Heart right ventricle (tissue), 16 donors: ENCODE measurements at regions not wholly inside any gene's neighbourhood (a gene's known extent, or its start where the extent isn't known, plus 50 kb on each side); places are given as distances from the start of the nearest gene placed in this dataset.
"Not testable (repeated sequence)": the region's sequence is repeated elsewhere in the genome, so short reads cannot be mapped to it uniquely, and the experiment has no call there.

ENCODE experiments used
- ATAC-seq, 8 donors: fragments of 200-7000 bp; cut with Tn5 transposase; one replicate each; pipeline ENCODE4 v1.9.1; 2020; ENCODE audit warnings: mild to moderate bottlenecking in 8 of 8, moderate library complexity in 8 of 8, moderate number of reproducible peaks in 1 of 8
- DNase-seq, 2 donors: peaks; one replicate each; pipeline ENCODE4 v3.0.0-alpha.2; 2020
- H3K27ac ChIP-seq, 10 donors: fragments of 200-600 bp; sonication (generic) in 2 of 10; one replicate each; pipeline versions ENCODE4 v1.5.0 to v1.8.0; 2020 to 2022; ENCODE audit warnings: mild to moderate bottlenecking in 3 of 10
- H3K27me3 ChIP-seq, 7 donors: fragments of 200-600 bp; one replicate each; pipeline ENCODE4 v1.8.0; 2021 to 2022; ENCODE audit warnings: mild to moderate bottlenecking in 2 of 7
- H3K36me3 ChIP-seq, 9 donors: fragments of 200-600 bp; sonication (generic) in 1 of 9; one replicate each; pipeline versions ENCODE4 v1.5.0 to v1.8.0; 2020 to 2022; ENCODE audit warnings: mild to moderate bottlenecking in 2 of 9
- H3K4me1 ChIP-seq, 9 donors: fragments of 200-600 bp; sonication (generic) in 1 of 9; one replicate each; pipeline versions ENCODE4 v1.5.0 to v1.8.0; 2020 to 2022; ENCODE audit warnings: mild to moderate bottlenecking in 4 of 9
- H3K4me3 ChIP-seq, 10 donors: fragments of 200-600 bp; sonication (generic) in 2 of 10; one replicate each; pipeline versions ENCODE4 v1.5.0 to v1.8.0; 2020 to 2022; ENCODE audit warnings: mild to moderate bottlenecking in 7 of 10, moderate library complexity in 2 of 10
- H3K9me3 ChIP-seq, 11 donors: fragments of 200-600 bp in 10 of 11; sonication (generic) in 2 of 11; one replicate each; pipeline versions ENCODE4 v1.5.0 to v1.8.0; 2013 to 2022; ENCODE audit warnings: mild to moderate bottlenecking in 2 of 11, control low read depth in 1 of 11, moderate library complexity in 1 of 11
- CTCF ChIP-seq, 9 donors: fragments of 200-600 bp; sonication (generic) in 2 of 9; IDR thresholded peaks; one replicate each; pipeline versions ENCODE4 v1.5.0 to v1.8.0; 2021 to 2022; ENCODE audit warnings: antibody characterized with exemption in 9 of 9, mild to moderate bottlenecking in 5 of 9, moderate library complexity in 1 of 9
- WGBS, 2 donors: extraction: QIAGEN DNeasy Blood & Tissue Kit; methylation state at CpG; one replicate each; pipeline ENCODE4 v1.1.7; 2013; ENCODE audit warnings: inconsistent platforms in 1 of 2; 5-methylcytosine and 5-hydroxymethylcytosine counted together
- intact Hi-C, 10 donors: fragments of 100-400 bp; cut with DNase I; formaldehyde crosslinking; loops; one replicate each; pipeline versions ENCODE4 v1.11.1 to v1.14.2; 2022
- donor health status: Arrhythmogenic right ventricular cardiomyopathy.
- donor health status: ischemic (EF 13 %, LVEDD 7.1; RV severe dilation, severe dysfunction).
- donor health status: healthy with polysubstance abuse.
- donor health status: DM: no; HTN: yes; CAD: no.
- donor health status: DM: no; HTN: no; CAD: no.
- donor health status: ischemic (EF 25% LVEDD 6.9; RV normal size, moderate dysfunction).
- donor health status: ischemic (EF 25% LVEDD 5.7; RV mildly dilated, moderate dysfunction).
- donor health status: healthy.
- donor health status: DM: yes; HTN: yes; CAD: no.
- donor health status: Ischemic cardiomyopathy.
- donor health status: ischemic (EF 35%, LVEDD 5.7; RV mildly dilated, moderate dysfunction).
- donor health status: nonischemic (EF 11% LVEDD 7.7; RV severe dilation, severe dysfunction).
- donor health status: DM: yes; HTN: yes; CAD: no.
- donor health status: PGD.
- donor health status: ischemic (EF 29% LVEDD 5.4; RV normal size, mild dysfunction).
- donor health status: nonischemic (EF 23%, LVEDD 6.1; RV moderate dilation, normal function).

- TF ChIP-seq CTCF (IDR thresholded peaks at IDR 0.05) = no peak
- Histone ChIP-seq H3K4me3 (no peak overlapping the region), H3K36me3 (peaks cover 0 to 12% (median 0%) of the 10 kb centered on the region in 9 donors), H3K27me3 (no peaks in the 10 kb centered on the region), H3K9me3 (peaks cover 0 to 12% (median 0%) of the 10 kb centered on the region in 11 donors), H3K27ac (no peak overlapping the region), H3K4me1 (peaks cover 0 to 7% (median 0%) of the 10 kb centered on the region in 9 donors)
- DNase-seq = no peak
- intact Hi-C loops = no loop called here
- ATAC-seq = no peak
Measured at GRCh38 chr4:123007679-123008078, 85.3 kb upstream of the NUDT6 start.

GRCh38 chr4:123012416-123012815 lies 90.0 kb upstream of the NUDT6 start:
- H3K27ac ChIP-seq, H3K27me3 ChIP-seq, intact Hi-C loops, H3K4me1 ChIP-seq, ATAC-seq, DNase-seq, H3K9me3 ChIP-seq, H3K4me3 ChIP-seq: not testable (repeated sequence)
- 90 to 97% methylated on average over 12 of the region's 12 CpGs for WGBS, 2 donors
- H3K36me3 ChIP-seq = peaks cover 0 to 12% (median 0%) of the 10 kb centered on the region in 9 donors

- no peak for TF ChIP-seq CTCF (IDR thresholded peaks at IDR 0.05)
- DNase-seq (no peak), ATAC-seq (no peak)
- peaks cover 0 to 12% (median 0%) of the 10 kb centered on the region in 9 donors for H3K4me1 ChIP-seq
- H3K9me3 ChIP-seq = no peaks in the 10 kb centered on the region
- H3K27ac ChIP-seq = no peak overlapping the region
- 90 to 94% methylated on average over 1 of the region's 1 CpG for WGBS, 2 donors
- H3K27me3 ChIP-seq = no peaks in the 10 kb centered on the region
- no peak overlapping the region for H3K4me3 ChIP-seq
- peaks cover 0 to 5% (median 0%) of the 10 kb centered on the region in 9 donors for H3K36me3 ChIP-seq
- intact Hi-C loops = no loop called here
Measured at GRCh38 chr4:123014038-123014437, 91.6 kb upstream of the NUDT6 start.

- 82 to 94% methylated on average over 6 to 7 of the region's 8 CpGs for WGBS, 2 donors
- intact Hi-C loops = no loop called here
- no peaks in the 10 kb centered on the region for H3K36me3 ChIP-seq
Measured at GRCh38 chr4:123017078-123017477, 94.7 kb upstream of the NUDT6 start.

More at GRCh38 chr4:123017078-123017477, 94.7 kb upstream of the NUDT6 start:
- TF ChIP-seq CTCF (IDR thresholded peaks at IDR 0.05) = no peak
- ATAC-seq (no peak), DNase-seq (no peak)
- H3K27ac ChIP-seq = no peak overlapping the region
- H3K4me1 ChIP-seq = peaks cover 0 to 12% (median 0%) of the 10 kb centered on the region in 9 donors
- no peaks in the 10 kb centered on the region for H3K27me3 ChIP-seq
- no peaks in the 10 kb centered on the region for H3K9me3 ChIP-seq
- no peak overlapping the region for H3K4me3 ChIP-seq
